Uterus (tissue), 2 donors: ENCODE measurements at regions not wholly inside any gene's neighbourhood (a gene's known extent, or its start where the extent isn't known, plus 50 kb on each side); places are given as distances from the start of the nearest gene placed in this dataset.

Source experiments
- CTCF ChIP-seq, 4 experiments: fragments of 200-600 bp in 2 of 4; fragments of 450-650 bp in 2 of 4; sonication (generic) in 2 of 4; IDR thresholded peaks; one replicate each; pipeline ENCODE4 v1.5.1; 2016 to 2019; ENCODE audit warnings: antibody characterized with exemption in 4 of 4, mild to moderate bottlenecking in 2 of 4, moderate library complexity in 1 of 4
- POLR2A ChIP-seq, 2 donors: fragments of 450-650 bp; IDR thresholded peaks; one replicate each; pipeline ENCODE4 v1.6.1; 2016; ENCODE audit warnings: antibody characterized with exemption in 2 of 2, mild to moderate bottlenecking in 1 of 2, moderate library complexity in 1 of 2

GRCh38 chr2:83916559-83916958, 542.5 kb downstream of the SUCLG1 start:
- no peak for TF ChIP-seq POLR2A (IDR thresholded peaks at IDR 0.05)
- TF ChIP-seq CTCF (IDR thresholded peaks at IDR 0.05): no peak
